ENCODE measurements at regions not wholly inside any gene's neighbourhood (a gene's known extent, or its start where the extent isn't known, plus 50 kb on each side); places are given as distances from the start of the nearest gene placed in this dataset.
"Not testable (repeated sequence)": the region's sequence is repeated elsewhere in the genome, so short reads cannot be mapped to it uniquely, and the experiment has no call there.

GRCh38 chr2:95681158-95681557 is 89.4 kb downstream of the TRIM43 start:
- POLR2A ChIA-PET; H3K4me2 ChIP-seq; H3K27me3 ChIP-seq (ENCODE audit: insufficient read depth); H3K9ac ChIP-seq; H3K79me2 ChIP-seq (ENCODE audit: insufficient read depth); DNase-seq; H4K20me1 ChIP-seq (ENCODE audit: insufficient read depth); H3K4me3 ChIP-seq (ENCODE audit: low read depth in 2 of 2, low read length in 1 of 2); H3K4me1 ChIP-seq (ENCODE audit: control insufficient read depth in 1 of 2, insufficient read depth in 2 of 2, low read depth in 1 of 2, low read length in 1 of 2); H2AFZ ChIP-seq (ENCODE audit: low read depth); CTCF ChIA-PET; H3K9me3 ChIP-seq; H3K36me3 ChIP-seq (replicated peaks in 1 of 2; ENCODE audit: control insufficient read depth in 1 of 2, insufficient read depth in 2 of 2, low read length in 1 of 2); H3K9me2 ChIP-seq; H3K27ac ChIP-seq (ENCODE audit: low read depth in 2 of 2, low read length in 1 of 2): not testable (repeated sequence)
- WGBS (ENCODE audit: low lambda C conversion rate): no CpG with 5 or more reads among the region's 1 CpG
- H3F3A ChIP-seq (replicated peaks; ENCODE audit: insufficient read depth): peaks cover 12% of the 10 kb centered on the region

- H2AFZ ChIP-seq (ENCODE audit: low read depth); H3K9ac ChIP-seq; CTCF ChIA-PET; H3K9me3 ChIP-seq; POLR2A ChIA-PET; H3K4me3 ChIP-seq (ENCODE audit: low read depth in 2 of 2, low read length in 1 of 2); DNase-seq; H3K27me3 ChIP-seq (ENCODE audit: insufficient read depth); H3K79me2 ChIP-seq (ENCODE audit: insufficient read depth); H3K9me2 ChIP-seq; H3K27ac ChIP-seq (ENCODE audit: low read depth in 2 of 2, low read length in 1 of 2); H4K20me1 ChIP-seq (ENCODE audit: insufficient read depth); H3K36me3 ChIP-seq (replicated peaks in 1 of 2; ENCODE audit: control insufficient read depth in 1 of 2, insufficient read depth in 2 of 2, low read length in 1 of 2): not testable (repeated sequence)
- Histone ChIP-seq H3K4me1 (ENCODE audit: control insufficient read depth in 1 of 2, insufficient read depth in 2 of 2, low read depth in 1 of 2, low read length in 1 of 2) (peaks cover 0 to 13% of the 10 kb centered on the region in 2 experiments; a peak in 2 of 4 replicates), H3F3A (replicated peaks; ENCODE audit: insufficient read depth) (peaks cover 16% of the 10 kb centered on the region), H3K4me2 (peak overlapping the region; percentile 82; the same call in 1 of the 2 replicates)
- 39% methylated on average over 6 of the region's 6 CpGs for WGBS (ENCODE audit: low lambda C conversion rate)
Measured at GRCh38 chr2:95681589-95682081, 89.8 kb downstream of the TRIM43 start.

- H3K36me3 ChIP-seq (replicated peaks in 1 of 2; ENCODE audit: control insufficient read depth in 1 of 2, insufficient read depth in 2 of 2, low read length in 1 of 2); H3K27me3 ChIP-seq (ENCODE audit: insufficient read depth); DNase-seq; H3K9me2 ChIP-seq; H3K79me2 ChIP-seq (ENCODE audit: insufficient read depth); POLR2A ChIA-PET; H3K9me3 ChIP-seq; CTCF ChIA-PET; H4K20me1 ChIP-seq (ENCODE audit: insufficient read depth): not testable (repeated sequence)
- Histone ChIP-seq H3K4me1 (ENCODE audit: control insufficient read depth in 1 of 2, insufficient read depth in 2 of 2, low read depth in 1 of 2, low read length in 1 of 2) (peaks cover 0 to 15% of the 10 kb centered on the region in 2 experiments; a peak in 2 of 4 replicates), H3F3A (replicated peaks; ENCODE audit: insufficient read depth) (peaks cover 17% of the 10 kb centered on the region), H2AFZ (ENCODE audit: low read depth) (peak overlapping the region; percentile 92; the same call in 1 of the 2 replicates), H3K4me3 (ENCODE audit: low read depth in 2 of 2, low read length in 1 of 2) (peak overlapping the region; percentile 40 to 58), H3K4me2 (peak overlapping the region; percentile 82), H3K9ac (peak overlapping the region; percentile 69), H3K27ac (ENCODE audit: low read depth in 2 of 2, low read length in 1 of 2) (peak overlapping the region; percentile 59 to 61; a peak in 3 of 4 replicates)
- 30% methylated on average over 12 of the region's 19 CpGs for WGBS (ENCODE audit: low lambda C conversion rate)
Measured at GRCh38 chr2:95682889-95683517, 91.2 kb downstream of the TRIM43 start.

GRCh38 chr2:95685513-95685912 is 93.7 kb downstream of the TRIM43 start:
- Histone ChIP-seq H3K4me3 (ENCODE audit: low read depth in 2 of 2, low read length in 1 of 2) (no peak overlapping the region), H3K4me2 (0 out of 2 replicates have a peak overlapping the region, but pooled peaks have one; percentile 68), H3K27me3 (ENCODE audit: insufficient read depth) (no peaks in the 10 kb centered on the region), H3K9me3 (no peaks in the 10 kb centered on the region), H4K20me1 (ENCODE audit: insufficient read depth) (no peaks in the 10 kb centered on the region), H3K9ac (no peak overlapping the region), H3K36me3 (replicated peaks in 1 of 2; ENCODE audit: control insufficient read depth in 1 of 2, insufficient read depth in 2 of 2, low read length in 1 of 2) (no peaks in the 10 kb centered on the region), H3K4me1 (ENCODE audit: control insufficient read depth in 1 of 2, insufficient read depth in 2 of 2, low read depth in 1 of 2, low read length in 1 of 2) (peaks cover 0 to 15% of the 10 kb centered on the region in 2 experiments; a peak in 2 of 4 replicates), H3K79me2 (ENCODE audit: insufficient read depth) (no peaks in the 10 kb centered on the region), H3K27ac (ENCODE audit: low read depth in 2 of 2, low read length in 1 of 2) (peak overlapping the region in 1 of 2 experiments; percentile 38; a peak in 2 of 4 replicates), H3F3A (replicated peaks; ENCODE audit: insufficient read depth) (peaks cover 17% of the 10 kb centered on the region), H2AFZ (ENCODE audit: low read depth) (no peak overlapping the region), H3K9me2 (no peaks in the 10 kb centered on the region)
- no peak for DNase-seq
- 44% methylated on average over 3 of the region's 3 CpGs for WGBS (ENCODE audit: low lambda C conversion rate)
- ChIA-PET POLR2A (no interaction called here), CTCF (no interaction called here)
- TF ChIP-seq PBX3 (IDR thresholded peaks at IDR 0.05): no peak
- TF ChIP-seq MXI1 (IDR thresholded peaks at IDR 0.05; ENCODE audit: low read depth, low read length): no peak
- no peak for TF ChIP-seq NFIC (IDR thresholded peaks at IDR 0.05; ENCODE audit: borderline replicate concordance)
- TF ChIP-seq MAX (IDR thresholded peaks at IDR 0.05; ENCODE audit: low read depth): no peak
- no peak for TF ChIP-seq ZBTB33 (IDR thresholded peaks at IDR 0.05; ENCODE audit: borderline replicate concordance, low read depth)
- no peak for TF ChIP-seq GABPA (IDR thresholded peaks at IDR 0.05; ENCODE audit: low read depth)
- TF ChIP-seq IRF3 (IDR thresholded peaks at IDR 0.05; ENCODE audit: low read depth, low read length): no peak
- TF ChIP-seq TEAD4 (IDR thresholded peaks at IDR 0.05; ENCODE audit: borderline replicate concordance, insufficient read depth): no peak
